ENCODE measurements at regions not wholly inside any gene's neighbourhood (a gene's known extent, or its start where the extent isn't known, plus 50 kb on each side); places are given as distances from the start of the nearest gene placed in this dataset.
"Not testable (repeated sequence)": the region's sequence is repeated elsewhere in the genome, so short reads cannot be mapped to it uniquely, and the experiment has no call there.

DNA sequence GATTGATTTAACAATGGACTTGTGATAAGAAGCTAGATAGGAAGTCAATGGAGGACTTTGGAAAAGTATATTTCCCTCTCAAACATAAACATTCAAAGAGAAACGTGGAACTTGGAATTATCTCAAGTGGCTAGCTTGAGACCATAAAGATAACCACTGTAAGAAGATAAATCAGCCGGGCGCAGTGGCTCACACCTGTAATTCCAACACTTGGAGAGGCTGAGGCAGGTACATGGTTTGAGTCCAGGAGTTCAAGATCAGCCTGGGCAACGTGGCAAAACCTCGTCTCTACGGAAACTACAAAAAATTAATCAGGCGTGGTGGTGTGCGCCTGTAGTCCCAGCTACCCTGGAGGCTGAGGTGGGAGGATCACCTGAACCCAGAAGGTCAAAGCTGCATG lies 405.9 kb upstream of the ACVR2A start:
- DNase-seq (ENCODE audit: low read depth in 2 of 2, low spot score in 1 of 2) = no peak

DNA sequence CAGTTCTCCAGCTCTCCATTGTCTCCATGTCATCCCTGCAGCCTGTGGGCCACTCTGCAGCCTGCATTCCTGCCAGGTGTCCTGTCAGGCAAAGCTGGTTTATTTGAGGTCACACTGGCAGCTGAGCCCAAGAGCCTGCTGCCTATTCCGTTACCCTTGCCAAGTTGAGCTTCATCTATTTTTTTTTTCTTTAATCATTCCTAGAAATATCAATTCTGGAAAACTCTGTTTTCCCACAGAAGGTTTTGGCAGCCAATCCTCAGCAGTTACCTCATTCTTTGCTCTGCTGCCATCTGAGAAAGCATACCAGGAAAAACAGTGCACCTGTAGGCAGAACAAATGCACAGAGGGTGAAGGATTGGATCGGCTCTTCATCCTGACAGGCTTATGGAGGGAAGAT lies 411.0 kb upstream of the ACVR2A start:
- DNase-seq (ENCODE audit: low read depth in 2 of 2, low spot score in 1 of 2) = no peak

DNA sequence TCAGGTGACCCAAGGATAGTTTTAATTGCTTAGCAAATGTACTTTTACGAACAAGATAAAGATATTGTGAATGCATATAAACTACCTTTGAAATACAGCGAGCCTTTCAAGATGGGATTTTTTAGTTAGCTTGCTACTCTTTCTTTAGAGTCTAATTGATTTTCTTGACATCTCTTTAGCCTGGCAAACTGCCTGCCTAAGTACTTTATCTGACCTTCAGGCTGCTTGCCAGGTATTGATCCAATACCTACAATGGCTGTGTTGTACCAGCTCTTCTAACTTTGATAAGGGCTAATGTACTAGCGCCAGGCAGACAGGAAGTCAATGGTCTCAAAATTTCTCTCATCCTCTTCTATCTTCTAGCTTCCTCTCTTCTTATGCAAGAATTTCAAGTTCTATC lies 414.4 kb upstream of the ACVR2A start:
- DNase-seq (ENCODE audit: low read depth in 2 of 2, low spot score in 1 of 2) = no peak

DNA sequence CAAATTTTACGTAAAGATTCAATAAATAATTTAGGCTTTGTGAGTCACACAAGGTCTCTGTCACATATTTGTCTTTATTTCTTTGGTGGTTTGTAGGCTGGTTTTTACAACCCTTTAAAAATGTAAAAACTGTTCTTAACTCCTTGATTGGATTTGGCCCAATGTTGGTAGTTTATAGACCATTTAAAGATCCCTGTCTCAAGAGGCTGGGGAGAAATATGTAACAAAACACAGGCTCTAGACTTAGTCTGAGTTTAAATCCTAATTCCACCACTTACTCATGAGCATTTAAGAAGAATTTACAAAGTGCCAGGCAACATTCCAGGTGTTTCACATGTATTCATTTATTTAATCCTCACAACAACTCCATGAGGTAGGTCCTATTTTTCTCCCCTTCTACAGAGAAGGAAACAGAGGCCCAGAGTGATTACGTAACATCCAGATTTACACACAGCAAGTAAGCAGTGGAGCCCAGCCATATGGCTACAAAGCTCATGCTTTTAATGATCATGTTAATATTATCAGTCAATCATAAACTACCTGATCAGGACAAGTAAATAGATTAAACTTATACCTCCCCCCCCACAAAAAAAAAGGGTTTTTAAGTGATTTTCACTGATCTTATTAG lies 416.6 kb upstream of the ACVR2A start:
- DNase-seq (ENCODE audit: low read depth in 2 of 2, low spot score in 1 of 2) = no peak

DNA sequence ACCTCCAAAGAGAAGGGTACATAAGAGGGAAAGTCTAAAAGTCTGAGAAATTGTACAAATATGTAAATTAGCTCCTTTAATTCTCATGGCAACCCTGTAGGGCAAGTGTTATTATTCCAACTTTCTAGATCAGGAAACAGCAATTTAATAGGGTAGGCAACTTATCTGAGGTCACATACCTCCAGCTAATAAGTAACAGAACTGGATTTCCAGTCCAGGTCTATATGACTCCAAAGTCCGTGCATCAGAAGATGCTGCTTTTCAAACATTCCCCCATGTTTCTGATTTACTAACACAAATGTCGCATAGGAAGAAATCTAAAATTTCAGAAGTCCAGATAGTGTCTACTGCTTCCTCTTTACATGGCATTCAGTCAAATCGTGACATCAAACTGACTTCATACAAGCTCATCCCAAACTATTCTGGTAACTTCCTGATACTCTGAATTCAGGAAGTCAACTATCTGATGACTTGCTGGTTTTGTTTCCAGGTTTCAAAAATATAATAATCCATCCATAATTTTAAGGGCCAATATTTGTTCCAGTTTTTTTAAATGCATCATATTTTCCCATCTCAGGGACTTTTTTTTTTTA lies 419.3 kb upstream of the ACVR2A start:
- no peak for DNase-seq (ENCODE audit: low read depth in 2 of 2, low spot score in 1 of 2)

DNA sequence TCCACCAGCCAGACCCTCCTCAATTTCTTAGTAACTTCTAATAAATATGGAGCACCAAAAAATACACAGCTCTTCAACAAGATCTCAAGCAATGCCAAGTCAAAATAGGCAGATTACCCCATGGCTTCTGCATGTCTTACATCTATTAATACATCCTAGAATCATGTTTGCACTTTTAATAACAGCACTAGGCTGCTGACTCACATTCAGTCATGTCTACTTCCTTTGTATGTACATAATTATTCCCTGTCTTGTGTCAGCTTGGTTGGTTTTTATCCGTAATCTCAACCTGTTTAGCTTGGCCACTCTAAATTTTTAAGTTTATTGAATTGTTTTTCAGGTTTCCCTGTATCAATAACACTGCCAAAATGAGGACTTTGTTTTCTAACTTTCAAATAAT lies 420.1 kb upstream of the ACVR2A start:
- DNase-seq (ENCODE audit: low read depth in 2 of 2, low spot score in 1 of 2) = no peak

DNA sequence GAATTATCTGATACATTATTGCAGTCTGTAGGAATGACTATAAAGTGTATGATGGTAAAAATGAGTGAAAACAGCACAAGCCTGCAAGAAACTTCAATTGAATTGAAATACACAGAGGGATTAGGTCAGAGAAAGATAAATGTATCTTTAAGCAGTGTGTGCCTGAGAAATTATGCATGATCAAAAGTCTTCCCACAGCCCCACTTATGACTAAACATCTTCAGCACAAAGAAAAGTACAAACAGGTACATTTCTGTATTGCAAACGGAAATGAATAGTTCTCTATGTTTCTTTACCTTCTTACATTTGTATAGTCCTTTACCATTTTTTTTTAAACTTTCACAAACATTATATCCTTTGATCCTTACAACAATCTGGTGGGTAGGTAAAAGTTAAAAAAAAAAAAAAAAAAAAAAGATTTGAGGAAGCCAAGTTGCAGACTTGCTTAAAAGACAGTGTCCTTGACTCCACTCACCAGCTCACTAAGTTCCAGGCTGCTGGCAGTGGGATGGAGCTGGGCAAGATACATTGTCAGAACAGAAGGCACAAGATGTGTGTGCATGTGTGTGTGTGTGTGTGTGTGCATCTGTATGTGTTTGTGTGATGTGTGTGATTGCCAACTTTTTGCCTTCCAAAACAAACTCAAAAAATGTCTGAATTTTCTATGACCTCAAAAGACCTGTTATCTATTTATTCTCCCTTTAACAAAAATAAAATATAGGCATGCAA lies 423.7 kb upstream of the ACVR2A start:
- no peak for DNase-seq (ENCODE audit: low read depth in 2 of 2, low spot score in 1 of 2)

DNA sequence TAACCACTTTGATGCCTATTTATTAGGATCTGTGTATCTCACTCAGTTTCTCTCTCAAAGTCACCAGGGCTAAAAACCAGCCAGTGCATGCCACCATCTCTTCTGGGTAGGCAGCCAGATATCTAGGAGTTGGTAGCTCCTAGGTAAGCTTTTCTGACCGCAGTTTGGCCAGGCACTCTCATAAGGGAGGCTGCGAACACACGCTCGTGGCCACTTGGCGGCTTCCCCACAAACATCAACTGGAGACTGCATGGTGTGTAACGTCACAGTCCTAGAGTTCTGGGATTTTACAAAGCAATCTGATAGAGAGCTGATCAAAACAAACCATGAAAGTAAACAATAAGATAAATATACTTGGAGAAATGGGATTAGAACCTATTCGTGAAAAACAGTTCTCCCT lies 424.3 kb upstream of the ACVR2A start:
- no peak for DNase-seq (ENCODE audit: low read depth in 2 of 2, low spot score in 1 of 2)

DNA sequence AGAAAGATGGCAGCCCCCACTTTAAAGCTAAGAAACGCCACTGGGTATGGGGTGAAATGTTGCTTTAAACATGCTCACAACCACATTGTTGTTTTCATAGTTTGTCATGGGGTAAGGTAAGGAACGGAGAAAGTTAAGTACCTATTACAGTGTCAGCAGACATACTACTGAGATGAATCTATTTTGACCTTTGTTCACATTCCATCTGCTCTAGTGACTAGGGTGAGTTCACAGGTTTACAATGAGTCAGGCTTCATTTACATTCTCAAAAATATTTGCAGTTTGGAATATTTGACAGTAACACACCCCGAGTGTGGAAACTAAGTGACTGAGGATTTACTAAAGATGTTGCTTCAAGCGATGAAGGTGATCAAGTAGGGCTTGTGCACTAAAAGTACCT lies 428.7 kb upstream of the ACVR2A start:
- DNase-seq (ENCODE audit: low read depth in 2 of 2, low spot score in 1 of 2) = no peak

DNA sequence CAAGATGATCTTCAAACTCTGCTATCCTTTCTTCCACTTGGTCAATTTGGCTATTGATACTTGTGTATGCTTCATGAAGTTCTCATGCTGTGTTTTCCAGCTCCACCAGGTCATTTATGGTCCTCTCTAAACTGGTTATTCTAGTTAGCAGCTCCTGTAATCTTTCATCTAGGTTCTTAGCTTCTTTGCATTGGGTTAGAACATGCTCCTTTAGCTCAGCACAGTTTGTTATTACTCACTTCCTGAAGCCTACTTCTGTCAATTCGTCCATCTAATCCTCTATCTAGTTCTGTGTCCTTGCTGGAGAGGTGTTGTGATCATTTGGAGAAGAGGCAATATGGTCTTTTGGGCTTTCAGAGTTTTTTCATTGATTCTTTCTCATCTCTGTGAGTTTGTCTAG lies 430.2 kb upstream of the ACVR2A start:
- not testable (repeated sequence) for DNase-seq (ENCODE audit: low read depth in 2 of 2, low spot score in 1 of 2)

DNA sequence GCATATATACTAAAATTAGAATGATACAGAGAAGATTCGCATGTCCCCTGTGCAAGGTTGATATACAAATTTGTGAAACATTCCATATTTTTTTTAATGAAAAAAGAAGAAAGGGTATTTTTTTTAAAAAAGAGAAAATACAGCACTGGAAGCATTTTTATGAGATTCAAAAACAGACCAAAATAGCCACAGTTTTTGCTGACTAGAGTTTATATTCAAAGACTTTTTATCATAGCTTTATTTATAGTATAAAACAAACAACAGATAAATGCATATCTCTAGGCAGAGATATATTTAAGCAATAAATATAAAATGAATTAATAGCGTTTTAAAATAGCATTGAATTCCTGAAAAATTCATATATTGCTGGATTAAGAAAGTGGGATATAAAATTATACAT lies 436.5 kb upstream of the ACVR2A start:
- no peak for DNase-seq (ENCODE audit: low read depth in 2 of 2, low spot score in 1 of 2)

DNA sequence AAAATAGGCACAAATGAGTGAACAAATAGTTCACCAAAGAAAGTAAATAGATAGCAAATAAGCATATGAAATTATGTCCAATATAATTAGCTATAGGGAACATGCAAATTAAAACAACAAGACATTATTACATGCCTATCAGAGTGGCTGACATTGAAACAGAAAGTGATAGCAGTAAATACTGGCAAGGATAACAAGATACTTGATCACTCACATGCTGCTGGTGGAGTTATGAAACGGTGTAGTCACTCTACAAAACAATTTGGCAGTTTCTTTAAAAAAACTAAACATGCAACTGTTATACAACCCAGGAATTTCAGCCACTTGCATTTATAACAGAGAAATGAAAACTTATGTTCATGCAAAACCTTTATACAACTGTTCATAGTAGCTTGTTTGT lies 439.2 kb upstream of the ACVR2A start:
- no peak for DNase-seq (ENCODE audit: low read depth in 2 of 2, low spot score in 1 of 2)

DNA sequence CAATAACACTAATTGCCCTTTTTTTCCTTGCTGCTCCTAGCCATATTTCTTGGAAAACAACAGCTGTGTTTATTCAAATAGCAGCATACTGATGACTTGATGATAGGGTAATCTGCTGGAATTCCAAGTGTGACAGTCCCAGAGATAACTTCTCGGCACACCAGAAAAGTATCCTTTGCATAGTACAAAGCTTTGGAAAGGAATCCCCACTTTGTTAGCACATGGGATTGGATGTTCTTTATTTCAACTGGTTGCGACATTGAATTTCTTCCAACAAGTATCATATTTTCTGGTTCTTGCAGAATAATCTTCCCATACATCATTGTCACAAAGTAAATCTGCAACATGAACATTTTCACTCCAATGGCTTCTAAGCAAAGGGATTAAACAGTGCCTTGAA lies 445.8 kb upstream of the ACVR2A start:
- no peak for DNase-seq (ENCODE audit: low read depth in 2 of 2, low spot score in 1 of 2)

DNA sequence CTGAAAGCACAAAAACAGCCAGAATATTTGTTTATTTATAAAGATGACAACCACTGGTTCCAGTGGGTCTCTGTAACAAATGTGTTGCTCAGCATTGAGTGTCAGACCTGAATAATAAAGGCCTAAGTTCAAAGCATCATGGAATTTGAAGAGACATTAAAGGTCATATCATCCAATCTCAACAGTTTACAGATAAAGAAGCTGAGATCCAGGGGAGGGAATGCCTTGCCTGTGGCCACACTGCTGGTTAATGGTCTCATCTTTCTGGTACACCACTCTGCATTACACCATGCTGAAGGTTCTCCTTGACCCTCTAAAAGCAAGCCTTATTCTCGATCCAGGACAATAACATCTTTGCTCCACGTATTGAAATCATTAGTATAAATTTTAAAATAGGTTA lies 446.5 kb upstream of the ACVR2A start:
- no peak for DNase-seq (ENCODE audit: low read depth in 2 of 2, low spot score in 1 of 2)

DNA sequence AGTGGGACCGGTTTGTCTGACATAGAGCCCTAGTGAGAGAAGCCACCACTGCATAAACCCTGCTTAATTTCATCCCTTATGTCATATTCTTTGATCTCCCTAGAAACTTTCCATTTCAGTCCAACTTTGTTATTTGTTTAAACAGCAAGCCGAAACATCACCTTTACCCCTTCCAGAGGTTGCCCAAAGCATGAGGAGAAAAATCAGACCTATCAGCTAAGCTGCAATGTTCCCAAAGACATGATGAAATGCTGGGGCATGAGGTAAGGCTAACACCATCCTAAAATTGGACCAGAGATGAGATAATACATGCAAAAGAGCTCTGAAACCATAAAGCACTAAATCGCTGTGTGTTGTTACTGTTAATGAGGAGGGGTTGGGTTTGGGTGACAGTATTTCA lies 447.9 kb upstream of the ACVR2A start:
- no peak for DNase-seq (ENCODE audit: low read depth in 2 of 2, low spot score in 1 of 2)

DNA sequence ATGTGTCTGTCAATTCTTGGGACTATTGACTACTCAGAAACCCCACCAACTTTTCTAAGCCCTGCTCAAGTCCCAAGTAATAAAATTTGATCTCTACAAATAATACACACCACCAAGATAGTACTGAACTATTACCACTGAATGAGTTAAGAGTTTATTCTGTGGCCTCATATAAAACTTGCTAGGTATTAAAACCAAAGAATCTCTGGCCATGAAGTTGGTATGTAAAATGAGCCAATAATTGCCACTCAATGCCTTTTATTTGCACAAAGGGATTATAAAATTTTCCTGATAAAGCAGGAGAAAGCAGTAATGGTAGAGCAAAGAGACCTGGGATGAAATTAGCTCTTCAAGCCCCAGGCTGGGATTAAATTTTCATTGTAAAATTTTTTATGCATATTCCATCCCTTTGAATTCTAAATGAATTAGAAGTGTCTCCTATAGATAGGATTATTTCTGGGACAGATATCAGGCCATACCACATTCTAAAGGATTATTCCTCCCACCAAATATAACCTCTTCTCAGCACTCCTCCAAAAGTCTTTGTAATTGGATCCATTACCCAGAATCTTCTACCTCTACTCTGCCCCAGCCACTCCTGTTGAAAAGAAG lies 450.5 kb upstream of the ACVR2A start:
- DNase-seq (ENCODE audit: low read depth in 2 of 2, low spot score in 1 of 2) = no peak

DNA sequence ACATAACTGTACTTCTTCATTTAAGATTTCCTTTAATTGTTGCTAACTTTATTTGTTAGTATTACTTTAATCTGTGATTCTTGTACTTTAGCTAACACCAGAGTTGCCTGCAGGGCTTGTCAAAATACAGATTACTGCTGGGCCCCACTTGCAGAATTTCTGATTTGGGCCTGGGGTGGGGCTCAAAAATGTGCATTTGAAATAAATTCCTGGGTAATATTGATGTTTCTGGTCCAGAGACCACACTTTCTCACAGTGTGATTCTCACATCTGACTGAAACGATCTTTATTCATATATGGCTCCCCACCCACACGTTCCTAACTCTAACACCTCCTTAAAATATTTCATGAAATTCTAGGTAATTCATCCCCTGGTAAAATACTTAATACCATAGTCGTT lies 452.6 kb upstream of the ACVR2A start:
- DNase-seq (ENCODE audit: low read depth in 2 of 2, low spot score in 1 of 2) = no peak

DNA sequence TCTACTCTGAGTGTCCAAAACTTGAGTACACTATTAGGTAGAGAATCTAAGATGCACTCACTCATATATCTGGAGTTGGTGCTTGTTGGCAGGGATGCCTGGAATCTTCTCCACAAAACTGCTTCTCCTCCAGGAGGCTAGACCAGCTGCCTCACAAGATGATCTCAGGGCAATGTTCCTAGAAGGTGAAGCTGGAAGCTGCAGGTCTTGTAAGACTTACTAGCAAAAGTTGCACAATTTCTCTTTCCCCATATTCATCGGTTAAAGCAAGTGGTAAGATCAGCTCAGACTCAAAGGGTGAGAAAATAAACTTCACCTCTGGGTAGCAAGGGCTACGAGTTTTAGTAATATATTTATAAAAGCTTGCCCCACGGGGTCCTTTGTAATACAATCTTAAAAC lies 454.4 kb upstream of the ACVR2A start:
- DNase-seq (ENCODE audit: low read depth in 2 of 2, low spot score in 1 of 2) = no peak

DNA sequence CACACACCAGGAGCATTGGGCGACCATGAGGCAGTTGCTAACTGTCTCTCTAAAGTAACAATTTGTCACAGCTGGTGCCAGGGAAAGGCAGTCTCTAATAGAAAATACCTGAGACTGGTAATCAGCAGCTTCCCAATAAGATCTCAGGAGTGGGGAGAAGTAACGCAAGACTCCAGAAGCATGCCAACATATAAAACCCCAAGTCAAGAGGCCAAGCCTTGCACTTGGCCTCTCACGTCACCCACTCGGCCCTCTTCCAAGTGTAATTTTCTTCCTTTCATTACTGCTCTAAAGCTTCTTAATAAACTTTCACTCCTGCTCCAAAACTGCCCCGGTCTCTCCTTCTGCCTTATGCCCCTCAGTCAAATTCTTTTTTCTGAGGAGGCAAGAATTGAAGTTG lies 455.6 kb upstream of the ACVR2A start:
- DNase-seq (ENCODE audit: low read depth in 2 of 2, low spot score in 1 of 2) = no peak

DNA sequence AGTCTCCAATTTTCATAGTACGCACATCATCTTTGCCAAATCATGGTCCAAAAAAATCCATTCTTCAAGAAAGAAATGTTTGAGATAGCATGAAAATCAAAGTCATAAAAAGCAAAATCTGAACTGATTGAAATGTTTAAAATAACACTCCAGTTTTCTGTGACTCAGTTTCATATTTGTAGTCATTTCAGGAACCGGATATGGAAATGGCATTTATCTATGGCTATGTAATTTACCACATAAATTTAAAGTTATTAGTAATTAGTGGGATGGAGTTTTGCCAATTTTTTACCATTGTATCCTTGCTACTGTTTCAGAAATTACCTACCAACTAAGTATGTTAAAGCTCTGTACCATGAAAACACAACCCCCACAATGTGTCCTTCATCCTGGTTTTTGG lies 456.6 kb upstream of the ACVR2A start:
- DNase-seq (ENCODE audit: low read depth in 2 of 2, low spot score in 1 of 2) = no peak

DNA sequence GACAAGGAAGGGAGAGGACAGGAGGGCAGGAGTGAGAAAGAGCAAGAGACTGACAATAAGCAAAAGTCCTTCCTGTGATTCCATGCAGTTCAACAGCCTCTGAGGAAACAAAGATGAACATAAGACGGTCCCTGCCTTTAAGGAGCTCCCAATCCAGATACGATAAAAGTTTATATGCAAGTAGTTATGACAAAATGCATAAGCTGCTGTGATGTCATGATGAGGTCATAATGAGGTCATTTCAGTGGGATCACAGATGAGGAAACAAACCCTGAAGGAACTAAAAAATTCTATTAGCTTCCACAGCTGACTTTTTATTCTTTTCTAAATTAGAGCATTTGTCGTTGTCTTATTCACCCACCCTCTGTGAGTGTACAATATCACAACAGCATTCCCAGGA lies 458.5 kb upstream of the ACVR2A start:
- DNase-seq (ENCODE audit: low read depth in 2 of 2, low spot score in 1 of 2) = no peak

DNA sequence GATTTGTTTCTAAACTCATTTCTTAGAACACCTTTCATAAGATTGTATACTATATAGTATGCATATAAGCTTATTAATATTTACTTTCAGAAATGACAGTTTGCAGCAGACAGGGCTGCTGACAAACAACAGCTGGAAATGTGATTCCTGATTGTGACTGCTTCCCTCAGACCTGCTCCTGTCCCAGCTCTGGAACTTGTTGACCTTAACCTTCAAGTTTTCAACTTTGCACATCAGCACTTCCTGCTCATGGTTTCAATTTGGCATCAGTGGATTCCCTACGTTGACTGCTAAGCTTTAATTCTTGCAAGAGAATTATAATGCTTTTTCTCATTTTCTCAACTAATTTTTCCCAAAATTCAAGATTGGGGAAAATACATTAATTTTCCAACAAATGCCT lies 459.2 kb upstream of the ACVR2A start:
- DNase-seq (ENCODE audit: low read depth in 2 of 2, low spot score in 1 of 2) = no peak

Data from stimulated activated CD8-positive, alpha-beta memory T cell treated with anti-CD3 and anti-CD28 coated beads, Interleukin-4, amount 100 ng/mL, for 1 hour (primary cell).